HEK293 (cell line): ENCODE measurements at regions not wholly inside any gene's neighbourhood (a gene's known extent, or its start where the extent isn't known, plus 50 kb on each side); places are given as distances from the start of the nearest gene placed in this dataset.

Source experiments
- CTCF ChIA-PET: fragments of 350-600 bp; formaldehyde crosslinking; extraction: SDS; loops from one replicate; lab custom pipeline; 2021; ENCODE audit warnings: antibody characterized with exemption; lab: Yijun Ruan, JAX
- POLR2A ChIA-PET: fragments of 300-600 bp; formaldehyde crosslinking; extraction: SDS; loops from one replicate; lab custom pipeline; 2020; ENCODE audit warnings: antibody characterized with exemption, inconsistent platforms; lab: Yijun Ruan, JAX
- H3K27ac ChIP-seq: fragments of 200-500 bp; sonication (Bioruptor generic); 2 replicates; pipeline ENCODE4 v1.5.1; 2014; ENCODE audit warnings: low read depth, low read length, control low read depth, inconsistent platforms; ENCODE audit errors: extremely low read depth
- H3K36me3 ChIP-seq, 2 experiments: fragments of 200-500 bp in 1 of 2; sonication (Bioruptor generic) in 1 of 2; 1 replicate in 1 of 2; 2 replicates in 1 of 2; pipeline ENCODE4 v1.5.1; 2014 to 2017; ENCODE audit warnings: inconsistent platforms in 2 of 2, low read length in 2 of 2; ENCODE audit not compliant: control insufficient read depth in 2 of 2, insufficient read depth in 1 of 2
- H3K4me1 ChIP-seq: fragments of 200-500 bp; sonication (Bioruptor generic); 2 replicates; pipeline ENCODE4 v1.5.1; 2014; ENCODE audit warnings: mild to moderate bottlenecking, low read length, inconsistent platforms; ENCODE audit not compliant: control insufficient read depth, insufficient read depth
- H3K4me3 ChIP-seq: 2 replicates; pipeline ENCODE4 v1.5.1; 2011; ENCODE audit warnings: low read depth, mild to moderate bottlenecking, control low read depth, low read length, moderate library complexity
- H3K9me3 ChIP-seq: fragments of 200-500 bp; sonication (Bioruptor generic); 2 replicates; pipeline ENCODE4 v1.5.1; 2014; ENCODE audit warnings: low read depth, low read length, inconsistent platforms; ENCODE audit not compliant: control insufficient read depth, insufficient read depth
- GFI1B ChIP-seq: fragments of 450-650 bp; formaldehyde crosslinking; IDR thresholded peaks from 2 replicates; pipeline ENCODE4 v1.5.1; 2016; ENCODE audit warnings: missing biosample characterization, missing genetic modification characterization
- GLIS1 ChIP-seq: fragments of 450-650 bp; formaldehyde crosslinking; IDR thresholded peaks from 2 replicates; pipeline ENCODE4 v1.5.1; 2016; ENCODE audit warnings: missing biosample characterization, missing genetic modification characterization
- GLIS2 ChIP-seq: fragments of 450-650 bp; formaldehyde crosslinking; IDR thresholded peaks from 2 replicates; pipeline ENCODE4 v1.5.1; 2016; ENCODE audit warnings: missing biosample characterization, missing genetic modification characterization
- HIC1 ChIP-seq: fragments of 450-650 bp; formaldehyde crosslinking; IDR thresholded peaks from 2 replicates; pipeline ENCODE4 v1.5.1; 2016; ENCODE audit warnings: missing biosample characterization, missing genetic modification characterization
- HOXC10 ChIP-seq: sonication (generic); formaldehyde crosslinking; IDR thresholded peaks from 2 replicates; pipeline ENCODE4 v1.8.1; 2023; ENCODE audit warnings: mild to moderate bottlenecking, missing genetic modification reagents
- KLF7 ChIP-seq: fragments of 450-650 bp; formaldehyde crosslinking; IDR thresholded peaks from 2 replicates; pipeline ENCODE4 v1.5.1; 2016; ENCODE audit warnings: missing biosample characterization, missing genetic modification characterization, borderline replicate concordance
- MEIS1 ChIP-seq: sonication (generic); formaldehyde crosslinking; IDR thresholded peaks from 2 replicates; pipeline ENCODE4 v1.8.1; 2022; ENCODE audit warnings: missing genetic modification reagents, mild to moderate bottlenecking, borderline replicate concordance
- PATZ1 ChIP-seq: fragments of 450-650 bp; formaldehyde crosslinking; IDR thresholded peaks from 2 replicates; pipeline ENCODE4 v1.5.1; 2016; ENCODE audit warnings: missing biosample characterization, missing genetic modification characterization
- PRDM6 ChIP-seq: fragments of 450-650 bp; formaldehyde crosslinking; IDR thresholded peaks from 2 replicates; pipeline ENCODE4 v1.5.1; 2017; ENCODE audit warnings: missing biosample characterization, missing genetic modification characterization
- ZBTB6 ChIP-seq: fragments of 450-650 bp; formaldehyde crosslinking; IDR thresholded peaks from 2 replicates; pipeline ENCODE4 v1.5.1; 2017; ENCODE audit warnings: missing biosample characterization, missing genetic modification characterization
- ZFP41 ChIP-seq: fragments of 450-650 bp; formaldehyde crosslinking; IDR thresholded peaks from 2 replicates; pipeline ENCODE4 v1.5.1; 2016; ENCODE audit warnings: missing biosample characterization, missing genetic modification characterization, borderline replicate concordance
- ZNF146 ChIP-seq: fragments of 450-650 bp; formaldehyde crosslinking; IDR thresholded peaks from 2 replicates; pipeline ENCODE4 v1.5.1; 2016; ENCODE audit warnings: missing biosample characterization, missing genetic modification characterization
- ZNF18 ChIP-seq: fragments of 450-650 bp; formaldehyde crosslinking; IDR thresholded peaks from 2 replicates; pipeline ENCODE4 v1.5.1; 2016; ENCODE audit warnings: missing biosample characterization, missing genetic modification characterization
- ZNF266 ChIP-seq: fragments of 450-650 bp; formaldehyde crosslinking; IDR thresholded peaks from 2 replicates; pipeline ENCODE4 v1.5.1; 2016; ENCODE audit warnings: missing biosample characterization, missing genetic modification characterization, low read depth
- ZNF292 ChIP-seq: fragments of 450-650 bp; formaldehyde crosslinking; IDR thresholded peaks from 2 replicates; pipeline ENCODE4 v1.5.1; 2016; ENCODE audit warnings: low read depth, missing biosample characterization, missing genetic modification characterization, borderline replicate concordance
- ZNF350 ChIP-seq: fragments of 450-650 bp; formaldehyde crosslinking; IDR thresholded peaks from 2 replicates; pipeline ENCODE4 v1.5.0; 2017; ENCODE audit warnings: missing biosample characterization, mild to moderate bottlenecking, missing genetic modification characterization
- ZNF362 ChIP-seq: fragments of 450-650 bp; formaldehyde crosslinking; IDR thresholded peaks from 2 replicates; pipeline ENCODE4 v1.5.1; 2016; ENCODE audit warnings: missing biosample characterization, missing genetic modification characterization
- ZNF394 ChIP-seq: fragments of 450-650 bp; formaldehyde crosslinking; IDR thresholded peaks from 2 replicates; pipeline ENCODE4 v1.5.1; 2016; ENCODE audit warnings: missing biosample characterization, missing genetic modification characterization, mild to moderate bottlenecking, moderate library complexity, borderline replicate concordance
- ZNF473 ChIP-seq: fragments of 450-650 bp; formaldehyde crosslinking; IDR thresholded peaks from 2 replicates; pipeline ENCODE4 v1.5.1; 2017; ENCODE audit warnings: missing biosample characterization, missing genetic modification characterization
- ZNF549 ChIP-seq: fragments of 450-650 bp; IDR thresholded peaks from 2 replicates; pipeline ENCODE4 v1.5.1; 2018; ENCODE audit warnings: missing biosample characterization, missing genetic modification characterization, mild to moderate bottlenecking, inconsistent platforms, moderate library complexity
- ZNF623 ChIP-seq: fragments of 450-650 bp; formaldehyde crosslinking; IDR thresholded peaks from 2 replicates; pipeline ENCODE4 v1.5.1; 2016; ENCODE audit warnings: missing biosample characterization, missing genetic modification characterization

- no peak for TF ChIP-seq ZBTB6 (tag by site-specific recombination)
These were observed 197.5 kb downstream of the BRINP2 start (continued) for GRCh38 chr1:177368255-177368654.

GRCh38 chr1:177366091-177366490 lies 195.3 kb downstream of the BRINP2 start:
- no peak for TF ChIP-seq ZNF146 (tag by site-specific recombination)
- no peak for TF ChIP-seq ZNF473 (tag by site-specific recombination)
- no peak for TF ChIP-seq GFI1B (tag by site-specific recombination)
- no peak for TF ChIP-seq ZNF350 (tag by site-specific recombination)
- no peak for TF ChIP-seq ZNF292 (tag by site-specific recombination)
- no peak for TF ChIP-seq ZNF394 (tag by site-specific recombination)
- TF ChIP-seq ZNF266 (tag by site-specific recombination): no peak
- no peak for TF ChIP-seq HIC1
- no peak for TF ChIP-seq PRDM6 (tag by site-specific recombination)
- no peak for TF ChIP-seq KLF7 (tag by site-specific recombination)
- no peak overlapping the region for H3K4me3 ChIP-seq
- H3K4me1 ChIP-seq: no peaks in the 10 kb centered on the region
- H3K27ac ChIP-seq: no peak overlapping the region
- H3K9me3 ChIP-seq: no peaks in the 10 kb centered on the region
- POLR2A ChIA-PET: no interaction called here
- CTCF ChIA-PET: no interaction called here
- H3K36me3 ChIP-seq: no peaks in the 10 kb centered on the region

- ChIA-PET CTCF (interaction anchor here (0.5 to 2.1 kb wide), 2 partner anchors 106 to 462 kb away, joined by 4 to 8 read pairs; no protein-coding TSS in a partner anchor), POLR2A (no interaction called here)
- Histone ChIP-seq H3K36me3 (no peaks in the 10 kb centered on the region), H3K27ac (no peak overlapping the region), H3K9me3 (no peaks in the 10 kb centered on the region), H3K4me1 (no peaks in the 10 kb centered on the region), H3K4me3 (no peak overlapping the region)
- TF ChIP-seq ZFP41 (tag by site-specific recombination): no peak
- no peak for TF ChIP-seq ZNF266 (tag by site-specific recombination)
- no peak for TF ChIP-seq MEIS1 (CRISPR knock-in tag)
- TF ChIP-seq ZNF623 (tag by site-specific recombination): no peak
- no peak for TF ChIP-seq ZNF549 (tag by site-specific recombination)
- no peak for TF ChIP-seq ZNF362
- TF ChIP-seq PATZ1 (tag by site-specific recombination): no peak
- no peak for TF ChIP-seq GLIS1
- no peak for TF ChIP-seq GLIS2 (tag by site-specific recombination)
- no peak for TF ChIP-seq ZNF18
- no peak for TF ChIP-seq HOXC10 (CRISPR knock-in tag)
These were observed 190.0 kb downstream of the BRINP2 start for GRCh38 chr1:177360791-177361190.
